Activated naive CD8-positive, alpha-beta T cell (primary cell): ENCODE measurements at regions not wholly inside any gene's neighbourhood (a gene's known extent, or its start where the extent isn't known, plus 50 kb on each side); places are given as distances from the start of the nearest gene placed in this dataset.

Source experiments
- H3K27ac Mint-ChIP-seq: one replicate; pipeline ENCODE4 v1.8.0; 2021; ENCODE audit warnings: mixed read lengths
- H3K27me3 Mint-ChIP-seq: one replicate; pipeline ENCODE4 v1.8.0; 2021; ENCODE audit warnings: mixed read lengths
- H3K36me3 Mint-ChIP-seq: one replicate; pipeline ENCODE4 v1.8.0; 2021; ENCODE audit warnings: mixed read lengths
- H3K4me1 Mint-ChIP-seq: one replicate; pipeline ENCODE4 v1.8.0; 2021; ENCODE audit warnings: low read depth, mixed read lengths
- H3K4me3 Mint-ChIP-seq: one replicate; pipeline ENCODE4 v1.8.0; 2021; ENCODE audit warnings: mild to moderate bottlenecking, mixed read lengths
- H3K9me3 Mint-ChIP-seq: one replicate; pipeline ENCODE4 v1.8.0; 2021; ENCODE audit warnings: low read depth, mixed read lengths

- peaks cover 4% of the 10 kb centered on the region for H3K36me3 Mint-ChIP-seq
- peaks cover 16% of the 10 kb centered on the region for H3K9me3 Mint-ChIP-seq
Observed at GRCh38 chr18:10044054-10044453, 130.2 kb downstream of the VAPA start.

DNA sequence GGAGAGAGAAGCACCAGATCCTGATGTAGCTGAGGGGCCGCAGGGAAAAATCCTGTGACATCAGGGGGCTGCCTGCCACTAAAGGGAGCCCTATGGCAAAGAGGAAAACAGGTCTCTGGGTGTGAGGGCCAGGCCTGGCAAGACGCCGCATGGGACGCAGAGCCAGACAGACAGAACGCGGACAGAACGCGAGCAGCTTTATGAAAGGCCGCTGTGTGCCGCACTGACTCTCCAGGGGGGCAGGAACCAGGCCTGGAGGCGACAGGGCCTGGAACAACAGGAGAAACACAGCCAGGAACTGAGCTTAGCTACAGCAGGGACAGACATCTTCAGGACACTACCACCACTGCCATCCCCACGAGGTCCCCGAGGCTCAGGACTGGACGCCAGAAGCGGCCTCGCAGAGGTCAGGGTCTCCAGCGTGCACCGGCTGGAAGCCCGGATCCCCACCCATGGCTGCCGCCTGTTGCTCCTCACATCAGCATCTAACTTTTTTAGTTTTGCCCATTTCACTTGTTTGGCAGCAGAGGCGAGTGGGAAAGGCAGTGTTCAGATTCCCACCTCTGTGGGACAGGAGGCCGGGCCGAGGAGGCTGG, 131.6 kb downstream of the VAPA start:
- Mint-ChIP-seq H3K9me3 (peaks cover 16% of the 10 kb centered on the region), H3K36me3 (peaks cover 4% of the 10 kb centered on the region), H3K27me3 (peaks cover 7% of the 10 kb centered on the region), H3K4me1 (no peaks in the 10 kb centered on the region), H3K4me3 (no peak overlapping the region), H3K27ac (no peak overlapping the region)

More at GRCh38 chr18:10044054-10044453, 130.2 kb downstream of the VAPA start:
- Mint-ChIP-seq H3K4me3 (no peak overlapping the region), H3K27ac (no peak overlapping the region), H3K27me3 (peaks cover 7% of the 10 kb centered on the region), H3K4me1 (no peaks in the 10 kb centered on the region)

GRCh38 chr18:10046178-10046807, 132.5 kb downstream of the VAPA start:
- no peak overlapping the region for H3K27ac Mint-ChIP-seq
- H3K36me3 Mint-ChIP-seq: peaks cover 4% of the 10 kb centered on the region
- no peak overlapping the region for H3K4me3 Mint-ChIP-seq
- peaks cover 7% of the 10 kb centered on the region for H3K27me3 Mint-ChIP-seq
- H3K4me1 Mint-ChIP-seq: no peaks in the 10 kb centered on the region
- H3K9me3 Mint-ChIP-seq: peaks cover 16% of the 10 kb centered on the region

GRCh38 chr18:10047237-10047636, 133.4 kb downstream of the VAPA start:
- no peaks in the 10 kb centered on the region for H3K36me3 Mint-ChIP-seq
- no peaks in the 10 kb centered on the region for H3K4me1 Mint-ChIP-seq
- H3K4me3 Mint-ChIP-seq: no peak overlapping the region

GRCh38 chr18:10049747-10050146, 135.9 kb downstream of the VAPA start:
- H3K27me3 Mint-ChIP-seq: peaks cover 2% of the 10 kb centered on the region

More at GRCh38 chr18:10047237-10047636, 133.4 kb downstream of the VAPA start:
- Mint-ChIP-seq H3K27me3 (peaks cover 2% of the 10 kb centered on the region), H3K27ac (no peak overlapping the region), H3K9me3 (peaks cover 10% of the 10 kb centered on the region)

DNA sequence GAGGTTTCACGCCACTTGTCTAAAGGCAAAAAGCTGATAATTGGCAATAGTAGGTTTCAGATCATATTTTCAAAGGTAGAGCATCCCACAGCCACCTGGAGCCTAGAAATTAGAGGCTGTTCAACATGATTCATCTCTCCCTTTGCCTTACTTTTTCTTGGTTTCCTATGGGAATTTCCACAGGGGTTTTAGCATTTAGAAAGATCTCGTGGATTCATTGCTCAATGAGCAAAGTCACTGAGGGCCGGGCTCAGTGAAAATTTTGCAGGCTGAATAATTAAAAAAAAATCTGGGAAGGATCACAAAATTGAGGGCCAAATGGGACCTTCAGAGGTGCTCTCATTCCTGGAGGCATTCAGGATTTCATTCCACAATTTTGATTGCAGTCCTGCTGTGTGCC, 137.1 kb downstream of the VAPA start:
- Mint-ChIP-seq H3K4me1 (no peaks in the 10 kb centered on the region), H3K9me3 (no peaks in the 10 kb centered on the region), H3K27ac (no peak overlapping the region)

More at GRCh38 chr18:10049747-10050146, 135.9 kb downstream of the VAPA start:
- no peaks in the 10 kb centered on the region for H3K9me3 Mint-ChIP-seq
- no peak overlapping the region for H3K27ac Mint-ChIP-seq
- H3K4me3 Mint-ChIP-seq: no peak overlapping the region
- H3K4me1 Mint-ChIP-seq: no peaks in the 10 kb centered on the region
- no peaks in the 10 kb centered on the region for H3K36me3 Mint-ChIP-seq

DNA sequence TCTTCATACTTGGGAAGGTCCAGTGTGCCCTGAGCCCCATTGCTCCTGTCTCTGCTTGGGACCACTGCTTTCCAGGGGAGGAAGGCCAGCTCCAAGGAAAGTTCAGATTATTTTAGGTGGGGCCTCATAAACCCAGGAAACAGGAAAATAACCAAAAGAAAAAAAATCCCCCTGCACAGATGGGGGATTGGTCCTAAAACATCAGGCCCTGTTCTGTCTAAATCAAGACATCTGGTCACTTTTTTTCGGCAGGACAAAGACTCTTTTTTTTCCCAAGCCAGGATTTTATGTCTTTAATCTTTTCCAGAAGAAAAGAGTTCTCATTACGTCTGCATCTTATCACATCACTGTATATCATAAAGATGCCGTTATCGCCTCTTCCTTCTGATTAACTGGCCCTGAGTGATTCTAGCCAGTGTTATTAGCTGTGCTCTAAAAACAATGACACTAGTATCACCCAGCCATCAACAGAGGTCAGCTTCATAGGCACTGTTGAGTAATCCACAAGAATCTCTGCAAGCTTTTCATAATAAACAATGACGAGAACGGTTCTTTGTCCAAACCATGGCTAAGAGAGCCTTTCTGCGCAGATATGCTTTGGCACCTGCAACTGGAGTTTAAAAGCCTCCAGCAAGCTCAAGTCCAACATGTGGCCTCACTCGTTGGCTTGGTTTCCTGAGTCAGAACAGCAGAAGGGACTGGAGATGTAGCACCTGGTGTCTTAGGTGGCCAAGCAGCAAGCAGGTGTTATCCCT, 138.2 kb downstream of the VAPA start:
- H3K4me1 Mint-ChIP-seq: no peaks in the 10 kb centered on the region
- no peaks in the 10 kb centered on the region for H3K27me3 Mint-ChIP-seq
- no peaks in the 10 kb centered on the region for H3K36me3 Mint-ChIP-seq
- no peak overlapping the region for H3K4me3 Mint-ChIP-seq
- no peak overlapping the region for H3K27ac Mint-ChIP-seq
- H3K9me3 Mint-ChIP-seq: no peaks in the 10 kb centered on the region

More for the DNA sequence above, 137.1 kb downstream of the VAPA start:
- no peak overlapping the region for H3K4me3 Mint-ChIP-seq
- H3K36me3 Mint-ChIP-seq: no peaks in the 10 kb centered on the region
- no peaks in the 10 kb centered on the region for H3K27me3 Mint-ChIP-seq

DNA sequence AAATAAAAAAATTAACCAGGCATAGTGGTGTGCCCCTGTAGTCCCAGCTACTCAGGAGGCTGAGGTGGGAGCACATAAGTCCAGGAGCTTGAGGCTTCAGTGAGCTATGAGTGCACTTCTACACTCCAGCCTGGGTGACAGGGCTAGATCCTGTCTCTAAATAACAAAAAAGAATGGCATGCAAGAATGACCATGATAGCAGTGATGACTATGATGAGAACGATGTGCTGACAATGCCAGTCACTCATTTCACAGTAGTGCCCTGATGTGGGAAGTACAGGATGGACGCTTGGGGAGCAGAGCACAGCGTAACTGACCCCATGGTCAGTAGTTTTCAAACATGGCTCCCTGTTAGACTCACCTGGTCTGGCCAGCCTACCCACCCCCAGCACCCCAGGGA, 139.1 kb downstream of the VAPA start:
- Mint-ChIP-seq H3K27me3 (no peaks in the 10 kb centered on the region), H3K36me3 (no peaks in the 10 kb centered on the region), H3K4me1 (no peaks in the 10 kb centered on the region), H3K27ac (no peak overlapping the region), H3K9me3 (no peaks in the 10 kb centered on the region), H3K4me3 (no peak overlapping the region)

GRCh38 chr18:10053861-10054260, 140.0 kb downstream of the VAPA start:
- Mint-ChIP-seq H3K9me3 (no peaks in the 10 kb centered on the region), H3K4me1 (no peaks in the 10 kb centered on the region), H3K27me3 (no peaks in the 10 kb centered on the region), H3K4me3 (no peak overlapping the region), H3K27ac (no peak overlapping the region), H3K36me3 (no peaks in the 10 kb centered on the region)

DNA sequence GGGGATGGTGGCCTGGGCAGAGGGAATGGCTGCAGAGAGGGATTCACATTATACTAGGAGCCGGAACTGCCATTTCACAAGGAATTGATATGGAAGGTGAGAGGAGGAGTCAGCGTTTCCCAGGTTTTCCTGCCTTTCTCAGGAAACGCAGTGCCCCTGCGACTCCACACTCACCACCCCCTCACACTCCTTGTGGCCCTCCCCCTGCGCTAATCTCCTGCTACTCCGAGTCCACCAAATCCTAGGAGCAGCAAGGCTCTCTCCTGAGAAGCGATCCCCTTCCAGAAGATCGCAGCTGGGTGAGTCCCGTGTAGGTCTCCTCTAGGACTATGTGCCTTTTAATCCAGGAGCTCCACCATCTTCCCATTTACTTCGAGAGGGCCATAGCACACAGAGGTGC, 140.6 kb downstream of the VAPA start:
- Mint-ChIP-seq H3K27ac (no peak overlapping the region), H3K9me3 (no peaks in the 10 kb centered on the region), H3K27me3 (no peaks in the 10 kb centered on the region), H3K4me1 (no peaks in the 10 kb centered on the region), H3K4me3 (no peak overlapping the region), H3K36me3 (no peaks in the 10 kb centered on the region)

DNA sequence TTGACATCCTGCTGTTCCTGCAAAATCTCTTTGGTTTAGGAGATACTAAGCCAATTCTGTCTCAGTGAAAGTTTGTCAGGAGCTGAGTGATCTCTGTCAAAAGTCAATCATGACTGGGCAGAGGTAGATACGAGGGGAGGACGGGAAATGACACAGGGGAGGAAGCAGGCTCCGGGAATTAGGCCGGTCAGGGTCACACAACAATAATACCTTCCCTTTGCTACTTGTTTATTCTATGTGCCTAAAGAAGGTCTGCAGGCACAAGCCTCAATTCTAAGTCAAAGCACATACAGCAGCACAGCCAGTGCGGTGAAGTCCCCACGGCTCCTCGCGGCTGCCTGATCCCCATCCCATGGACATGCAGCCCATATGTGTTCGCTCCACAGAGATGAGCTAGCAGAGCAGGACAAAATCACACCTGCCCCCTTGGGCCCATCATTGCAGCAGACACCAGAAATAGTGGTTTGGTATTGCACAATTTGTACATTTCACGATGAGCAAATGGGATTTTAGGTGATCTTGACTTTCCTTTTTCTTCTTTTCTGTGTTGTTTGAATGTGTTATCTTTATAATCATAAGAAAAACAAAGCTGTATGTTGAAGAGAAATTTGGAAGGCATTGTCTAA, 141.4 kb downstream of the VAPA start:
- Mint-ChIP-seq H3K36me3 (no peaks in the 10 kb centered on the region), H3K27me3 (no peaks in the 10 kb centered on the region), H3K4me1 (no peaks in the 10 kb centered on the region), H3K27ac (no peak overlapping the region), H3K9me3 (no peaks in the 10 kb centered on the region), H3K4me3 (no peak overlapping the region)

GRCh38 chr18:10056506-10056905, 142.7 kb downstream of the VAPA start:
- Mint-ChIP-seq H3K4me3 (no peak overlapping the region), H3K27ac (no peak overlapping the region), H3K9me3 (no peaks in the 10 kb centered on the region)

DNA sequence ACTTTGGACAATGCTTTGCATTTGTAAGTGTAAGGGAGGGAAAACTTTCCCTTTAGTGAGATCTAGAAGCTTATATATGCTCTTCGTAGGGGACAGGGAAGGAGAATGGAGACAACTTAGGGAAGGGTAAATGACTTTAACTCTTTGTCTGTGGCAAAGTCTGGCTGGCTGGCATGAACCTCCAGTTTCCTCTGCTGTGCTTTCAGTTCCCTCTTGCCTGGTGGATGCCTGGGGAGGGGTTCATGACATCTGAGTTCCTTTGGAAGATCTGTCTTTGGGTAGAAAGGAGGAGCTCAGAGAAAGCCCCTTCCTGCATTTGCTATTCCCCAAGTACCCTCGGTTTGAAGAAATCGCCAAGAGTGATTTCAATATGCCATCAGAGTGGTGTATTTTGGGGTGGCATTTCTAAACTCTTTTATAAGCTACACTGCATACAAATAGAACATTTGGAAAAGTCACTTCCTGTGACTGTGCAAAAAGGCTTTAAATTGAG, 143.6 kb downstream of the VAPA start:
- Mint-ChIP-seq H3K4me3 (no peak overlapping the region), H3K36me3 (no peaks in the 10 kb centered on the region), H3K9me3 (no peaks in the 10 kb centered on the region), H3K27me3 (no peaks in the 10 kb centered on the region), H3K4me1 (no peaks in the 10 kb centered on the region), H3K27ac (no peak overlapping the region)

More at GRCh38 chr18:10056506-10056905, 142.7 kb downstream of the VAPA start:
- H3K4me1 Mint-ChIP-seq: no peaks in the 10 kb centered on the region
- H3K27me3 Mint-ChIP-seq: no peaks in the 10 kb centered on the region
- H3K36me3 Mint-ChIP-seq: no peaks in the 10 kb centered on the region

DNA sequence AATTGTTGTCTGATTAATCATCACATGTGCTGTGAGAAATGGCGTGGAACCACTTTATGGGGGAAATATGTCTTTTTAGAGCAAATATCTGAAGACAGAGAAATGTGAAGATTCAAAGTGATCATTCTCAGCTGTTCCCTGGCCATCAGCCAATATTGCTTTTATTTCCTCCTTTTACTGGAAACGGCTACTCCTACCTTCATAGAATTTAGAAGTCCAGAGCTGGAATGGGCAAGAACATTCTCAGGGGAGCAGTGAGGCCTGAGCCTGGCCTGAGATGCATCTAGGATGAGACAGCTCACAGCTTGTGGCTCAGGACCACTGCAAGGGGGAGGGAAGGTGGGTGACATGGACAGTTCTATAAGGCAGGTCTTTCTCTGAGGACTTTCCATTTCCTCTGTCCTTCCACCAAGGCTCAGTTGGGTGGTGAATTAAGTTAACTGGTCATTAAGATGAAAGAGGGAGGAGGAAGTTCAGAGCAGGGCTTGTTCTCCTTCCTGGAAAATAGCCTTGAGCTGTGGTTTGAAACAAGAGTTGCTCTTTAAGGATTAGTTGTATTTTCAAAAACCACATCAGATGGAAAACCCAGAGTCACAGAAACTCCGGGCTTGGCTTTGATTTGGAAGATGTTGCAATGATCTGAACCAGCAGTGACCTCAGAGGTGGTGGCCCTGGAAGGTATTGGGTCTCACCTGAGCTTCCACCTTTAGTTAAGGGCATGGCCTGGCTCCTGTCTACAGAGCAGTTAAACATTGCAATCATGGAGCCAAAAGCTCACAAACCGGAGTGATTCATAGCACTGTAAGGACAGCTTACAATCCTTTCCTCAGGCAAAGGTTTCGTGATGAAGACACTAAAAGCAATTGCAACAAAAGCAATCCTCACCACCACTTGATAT, 144.3 kb downstream of the VAPA start:
- Mint-ChIP-seq H3K9me3 (no peaks in the 10 kb centered on the region), H3K4me3 (no peak overlapping the region), H3K27ac (no peak overlapping the region), H3K4me1 (no peaks in the 10 kb centered on the region), H3K36me3 (no peaks in the 10 kb centered on the region), H3K27me3 (no peaks in the 10 kb centered on the region)
